HG03558 (cell line): ENCODE measurements at regions not wholly inside any gene's neighbourhood (a gene's known extent, or its start where the extent isn't known, plus 50 kb on each side); places are given as distances from the start of the nearest gene placed in this dataset.

Experiments used
- ATAC-seq: cut with Tn5 transposase; IDR thresholded peaks from one replicate; pipeline ENCODE4 v1.9.1; 2021; ENCODE audit warnings: moderate number of reproducible peaks; ENCODE audit not compliant: unreplicated experiment; ENCODE audit errors: extremely low read depth

- ATAC-seq: no peak
Measured at GRCh38 chr4:125365731-125366130, 51.0 kb downstream of the FAT4 start.

DNA sequence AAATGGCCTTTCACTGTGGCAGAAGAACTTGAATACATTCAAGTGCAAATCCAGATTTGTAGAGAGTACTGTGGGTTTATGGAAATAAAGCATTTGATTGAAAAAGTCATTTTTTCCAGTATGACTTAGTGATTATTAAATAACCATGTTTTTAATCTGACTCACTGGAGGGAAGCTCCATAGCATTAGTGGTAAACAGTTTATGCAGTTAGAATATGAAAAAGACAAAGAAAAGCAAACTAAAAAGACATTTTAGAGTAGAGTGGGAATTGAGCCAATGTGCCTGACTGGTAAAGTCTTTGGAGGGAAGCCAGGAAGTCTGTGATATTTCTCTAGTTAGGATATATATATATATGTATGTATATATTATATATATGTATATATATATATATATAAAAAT lies 53.4 kb downstream of the FAT4 start:
- ATAC-seq: no peak

DNA sequence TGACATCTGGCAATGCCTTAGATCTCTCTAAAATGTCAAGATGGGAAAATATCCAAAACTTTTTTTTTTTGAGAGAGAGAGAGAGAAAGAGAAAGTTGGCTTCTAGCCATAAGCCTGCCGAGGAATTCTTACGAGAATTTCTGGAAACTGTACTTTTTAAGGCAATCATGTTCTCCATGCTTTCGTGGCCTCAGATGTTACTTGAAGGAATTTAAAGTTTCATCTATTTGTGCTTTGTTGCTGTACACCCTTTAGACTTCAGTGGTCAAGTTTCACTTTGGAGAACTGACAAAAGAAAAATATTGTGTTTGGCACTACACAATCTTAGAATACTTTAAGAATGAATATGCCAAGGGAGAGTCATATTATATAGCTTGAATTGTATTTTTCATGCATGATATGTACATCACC lies 53.9 kb downstream of the FAT4 start:
- ATAC-seq: no peak

DNA sequence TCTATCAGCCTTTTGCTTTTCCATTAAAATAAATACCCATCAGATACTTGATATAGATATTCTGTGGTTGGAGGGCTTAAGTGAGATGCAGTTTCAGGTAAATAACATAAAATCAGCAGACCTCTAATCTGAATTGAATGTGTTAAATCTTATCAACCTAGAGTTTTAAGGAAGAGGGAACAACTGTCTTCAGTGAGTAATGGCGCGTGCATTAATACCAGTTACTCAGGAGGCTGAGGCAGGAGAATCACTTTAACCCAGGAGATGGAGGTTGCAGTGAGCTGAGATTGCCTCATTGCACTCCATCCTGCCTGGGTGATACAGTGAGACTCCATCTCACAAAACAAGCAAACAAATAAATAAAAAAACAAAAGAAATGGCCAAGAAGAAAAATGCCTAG lies 54.3 kb downstream of the FAT4 start:
- ATAC-seq: no peak

DNA sequence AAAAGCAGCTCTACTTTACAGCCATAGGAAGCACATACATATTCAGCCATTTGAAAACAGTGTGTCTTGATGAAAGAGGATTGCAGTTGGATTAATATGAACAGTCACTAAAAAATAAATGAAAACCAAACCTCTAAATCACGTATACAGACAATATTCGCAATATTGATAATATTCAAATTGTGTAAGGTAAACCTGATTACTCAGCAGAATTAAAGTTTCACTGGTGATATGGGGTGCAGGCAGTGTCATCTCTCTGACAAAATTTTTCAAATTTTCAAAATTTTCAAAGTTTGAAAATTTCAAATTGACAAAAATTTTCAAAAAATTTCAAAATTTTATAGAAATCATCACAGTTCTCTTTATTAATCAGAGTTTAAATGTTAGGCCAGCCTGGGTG lies 55.7 kb downstream of the FAT4 start:
- no peak for ATAC-seq

DNA sequence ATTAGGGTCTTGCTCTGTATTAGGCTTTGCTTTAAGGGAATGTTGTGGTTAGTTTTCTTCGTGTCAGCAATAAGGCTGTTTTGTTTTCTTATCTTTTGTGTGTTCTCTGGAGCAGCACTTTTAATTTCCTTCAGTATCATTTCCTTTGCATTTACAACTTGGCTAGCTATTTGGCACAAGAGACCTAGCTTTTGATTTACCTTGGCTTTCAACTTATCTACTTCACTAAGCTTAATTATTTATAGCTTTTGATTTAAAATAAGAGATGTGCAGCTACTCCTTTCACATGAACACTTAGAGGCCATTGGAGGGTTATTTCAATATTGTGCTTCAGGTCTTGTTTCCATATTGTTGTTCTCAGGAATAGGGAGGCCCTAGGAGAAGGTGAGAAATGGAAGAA lies 68.2 kb downstream of the FAT4 start:
- no peak for ATAC-seq

DNA sequence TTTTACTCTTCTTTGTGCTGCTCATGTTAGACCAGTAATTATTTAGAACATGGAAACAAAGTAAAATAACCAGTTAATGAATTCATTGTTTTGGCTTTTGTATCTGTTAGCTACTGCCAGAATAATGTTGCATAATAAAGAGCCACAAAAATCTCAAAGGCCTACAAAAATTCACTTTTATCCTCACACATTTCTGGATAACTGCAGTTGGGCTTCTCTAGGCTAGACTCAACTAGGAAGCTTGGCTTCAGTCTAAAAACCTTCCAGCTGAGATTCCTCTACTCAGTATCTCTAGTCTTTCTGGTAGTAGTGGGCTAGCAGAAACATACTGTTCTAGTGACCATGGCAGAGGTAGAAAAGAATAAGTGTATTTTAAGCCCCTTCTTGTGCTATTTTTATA lies 73.0 kb downstream of the FAT4 start:
- no peak for ATAC-seq

DNA sequence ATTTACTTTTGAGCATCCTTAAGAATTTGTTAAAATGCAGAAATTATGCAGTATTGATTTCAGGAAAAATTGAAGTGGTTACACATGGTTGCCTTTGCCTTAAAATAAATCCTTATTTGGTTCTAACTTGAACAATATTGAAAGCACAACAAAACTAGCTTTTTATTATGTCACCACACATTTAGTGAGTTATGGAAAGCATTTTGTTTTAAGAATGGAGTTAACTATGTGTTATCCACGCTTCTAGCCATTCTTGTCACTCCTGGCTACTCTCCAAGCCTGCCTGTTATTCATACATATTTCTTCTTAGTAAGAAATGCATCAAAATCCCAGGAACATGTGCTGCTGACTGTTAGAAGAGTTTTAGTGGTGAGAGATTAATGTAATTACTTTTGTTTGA lies 73.9 kb downstream of the FAT4 start:
- no peak for ATAC-seq

DNA sequence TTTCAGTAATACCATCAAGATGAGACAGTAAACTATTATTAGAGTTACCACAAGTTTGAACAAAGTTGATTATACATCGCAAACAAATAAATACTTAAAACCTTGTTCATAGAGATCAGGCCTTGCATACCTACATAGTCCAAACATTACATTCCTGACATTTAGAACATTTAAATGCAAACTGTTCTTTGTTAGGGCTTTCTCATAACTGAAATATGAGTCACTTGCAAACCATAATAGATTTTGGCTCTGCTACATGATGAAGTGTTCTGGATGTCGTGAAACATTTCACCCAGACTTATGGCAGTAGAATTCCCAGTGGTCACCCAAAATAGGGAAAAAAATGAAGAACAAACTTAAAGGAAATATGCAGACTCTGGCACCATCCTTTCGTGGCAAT lies 75.0 kb downstream of the FAT4 start:
- ATAC-seq: no peak

DNA sequence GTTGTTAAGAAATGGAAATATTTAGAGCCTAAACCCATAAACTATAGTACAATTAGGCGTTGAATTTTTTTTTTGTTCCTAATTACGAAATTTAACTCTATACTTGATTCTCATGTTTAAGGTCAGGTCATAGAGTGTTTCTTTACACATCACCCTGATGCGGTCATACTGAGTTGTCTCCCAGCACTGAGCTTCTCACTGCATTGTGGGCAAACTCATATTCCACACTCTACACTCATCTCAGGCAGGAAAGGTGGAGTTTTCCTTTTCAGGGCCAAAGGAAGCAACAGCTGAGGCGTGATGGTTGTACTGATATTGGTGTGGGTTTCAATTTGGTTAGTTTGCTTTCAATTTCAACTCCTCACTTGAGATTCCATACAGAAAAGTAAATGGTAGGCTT lies 75.4 kb downstream of the FAT4 start:
- ATAC-seq: no peak

GRCh38 chr4:125390727-125391126 lies 76.0 kb downstream of the FAT4 start:
- no peak for ATAC-seq

GRCh38 chr4:125392694-125393093 lies 77.9 kb downstream of the FAT4 start:
- ATAC-seq: no peak

- ATAC-seq: no peak
Measured at GRCh38 chr4:125393825-125394224, 79.1 kb downstream of the FAT4 start.

DNA sequence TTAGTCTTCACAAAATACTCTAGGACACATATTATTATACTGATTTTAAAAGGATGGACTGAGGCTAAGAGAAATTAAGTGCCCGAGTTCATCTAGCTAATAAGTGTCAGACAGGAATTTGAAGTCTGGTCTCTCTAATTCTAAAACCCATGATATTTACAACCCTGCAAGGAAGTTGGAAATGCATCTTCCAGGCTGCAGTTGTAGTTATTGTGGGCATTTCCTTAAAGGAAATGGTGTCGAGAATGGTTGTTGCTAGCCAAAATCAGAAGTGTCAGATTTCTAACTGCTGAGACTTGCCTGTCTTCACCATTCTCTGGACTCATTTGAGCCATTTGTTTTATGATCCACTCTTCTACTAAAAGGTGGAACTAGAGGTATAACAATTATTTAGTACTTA lies 82.5 kb downstream of the FAT4 start:
- no peak for ATAC-seq

- no peak for ATAC-seq
Measured at GRCh38 chr4:125398263-125399002, 83.7 kb downstream of the FAT4 start.

DNA sequence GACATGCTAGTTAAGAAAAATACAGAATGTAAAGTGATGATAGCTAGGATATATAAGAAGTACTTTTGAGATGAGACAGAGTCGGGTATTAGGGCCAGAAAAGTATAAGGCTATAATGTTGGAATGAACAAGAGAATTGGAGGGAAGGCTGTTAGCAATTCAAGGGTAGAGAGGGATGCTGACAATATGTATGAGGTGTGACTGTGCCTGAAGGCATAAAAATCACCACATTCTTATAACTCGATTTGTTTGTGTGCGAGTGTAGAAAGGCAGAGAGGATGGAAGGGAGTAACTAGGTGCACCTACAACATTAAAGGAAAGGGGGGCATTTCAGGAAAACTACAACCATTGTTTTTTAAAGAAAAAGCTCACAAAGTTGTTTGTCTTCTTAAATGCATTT lies 86.0 kb downstream of the FAT4 start:
- no peak for ATAC-seq

GRCh38 chr4:125401784-125402183 lies 87.0 kb downstream of the FAT4 start:
- ATAC-seq: no peak

GRCh38 chr4:125420526-125420925 lies 105.8 kb downstream of the FAT4 start:
- no peak for ATAC-seq

GRCh38 chr4:125421547-125421946 lies 106.8 kb downstream of the FAT4 start:
- ATAC-seq: no peak

DNA sequence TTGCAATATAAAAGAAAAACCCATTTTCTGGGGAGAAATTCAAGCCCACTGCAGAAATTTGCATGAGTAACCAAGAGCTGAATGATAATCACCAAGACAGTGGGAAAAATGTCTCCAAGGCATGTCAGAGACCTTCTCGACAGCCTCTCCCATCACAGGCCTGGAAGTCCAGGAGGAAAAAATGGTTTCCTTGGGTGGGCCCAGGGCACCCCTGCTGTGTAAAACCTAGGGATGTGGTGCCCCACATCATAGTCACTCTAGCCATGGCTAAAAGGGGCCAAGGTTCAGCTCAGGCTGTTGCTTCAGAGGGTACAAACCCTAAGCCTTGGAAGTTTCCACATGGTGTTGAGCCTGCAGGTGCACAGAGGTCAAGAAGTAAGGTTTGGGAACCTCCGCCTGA lies 108.4 kb downstream of the FAT4 start:
- no peak for ATAC-seq

DNA sequence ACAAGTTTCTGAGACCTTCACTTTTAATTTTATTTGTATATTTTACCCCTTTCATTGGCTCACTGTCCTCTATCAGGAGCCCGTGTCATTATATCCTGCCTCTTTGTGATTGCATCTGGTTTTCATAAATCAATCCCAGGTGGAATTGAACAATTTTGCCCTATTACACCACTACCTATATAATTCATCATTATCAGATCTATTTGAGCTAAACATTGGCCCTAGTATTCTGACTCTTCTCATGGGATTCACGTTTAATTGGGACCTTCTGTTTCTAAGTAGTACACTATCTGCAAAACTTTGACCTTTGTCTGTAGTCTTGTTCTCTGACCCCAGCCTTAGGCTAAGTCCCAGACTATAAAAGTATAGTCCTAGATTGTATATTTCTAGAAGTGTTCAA lies 114.1 kb downstream of the FAT4 start:
- ATAC-seq: no peak

GRCh38 chr4:125430086-125430485 lies 115.3 kb downstream of the FAT4 start:
- ATAC-seq: no peak

GRCh38 chr4:125432078-125432477 lies 117.3 kb downstream of the FAT4 start:
- ATAC-seq: no peak
